Tibial nerve (tissue), 4 donors: ENCODE measurements at regions not wholly inside any gene's neighbourhood (a gene's known extent, or its start where the extent isn't known, plus 50 kb on each side); places are given as distances from the start of the nearest gene placed in this dataset.

Experiments used
- DNase-seq, 2 donors: peaks; one replicate each; pipeline ENCODE4 v3.0.0-alpha.2; 2019; ENCODE audit warnings: low spot score in 2 of 2
- H3K27ac ChIP-seq, 4 donors: fragments of 200-600 bp; sonication (generic) in 3 of 4; one replicate each; pipeline ENCODE4 v1.5.1; 2017 to 2019; ENCODE audit warnings: mild to moderate bottlenecking in 1 of 4
- H3K27me3 ChIP-seq, 2 donors: fragments of 200-600 bp; sonication (generic) in 1 of 2; one replicate each; pipeline versions ENCODE4 v1.5.1 to v1.6.0; 2017 to 2019
- H3K36me3 ChIP-seq, 3 donors: fragments of 200-600 bp; sonication (generic); one replicate each; pipeline ENCODE4 v1.5.1; 2018 to 2019
- H3K4me1 ChIP-seq, 4 donors: fragments of 200-600 bp; sonication (generic) in 3 of 4; one replicate each; pipeline ENCODE4 v1.5.1; 2017 to 2019
- H3K4me3 ChIP-seq, 4 donors: fragments of 200-600 bp; sonication (generic) in 3 of 4; one replicate each; pipeline ENCODE4 v1.5.1; 2017 to 2019; ENCODE audit warnings: mild to moderate bottlenecking in 1 of 4, moderate library complexity in 1 of 4
- H3K9me3 ChIP-seq, 4 donors: fragments of 200-600 bp; sonication (generic) in 3 of 4; one replicate each; pipeline ENCODE4 v1.5.1; 2017 to 2019
- CTCF ChIP-seq, 5 experiments: fragments of 200-600 bp in 3 of 5; fragments of 450-650 bp in 2 of 5; sonication (generic) in 3 of 5; IDR thresholded peaks; one replicate each; pipeline ENCODE4 v1.5.1; 2016 to 2019; ENCODE audit warnings: antibody characterized with exemption in 5 of 5, mild to moderate bottlenecking in 3 of 5, moderate library complexity in 2 of 5
- EP300 ChIP-seq, 2 donors: sonication (generic); formaldehyde crosslinking; IDR thresholded peaks; one replicate each; pipeline ENCODE4 v1.6.1; 2017; ENCODE audit warnings: antibody characterized with exemption in 2 of 2, mild to moderate bottlenecking in 1 of 2
- POLR2A ChIP-seq, 2 donors: fragments of 450-650 bp; IDR thresholded peaks; one replicate each; pipeline ENCODE4 v1.6.1; 2017; ENCODE audit warnings: antibody characterized with exemption in 2 of 2, mild to moderate bottlenecking in 2 of 2, moderate library complexity in 2 of 2
- WGBS, 2 donors: methylation state at CpG; one replicate each; pipeline ENCODE4 v1.1.5; 2018; 5-methylcytosine and 5-hydroxymethylcytosine counted together

DNA sequence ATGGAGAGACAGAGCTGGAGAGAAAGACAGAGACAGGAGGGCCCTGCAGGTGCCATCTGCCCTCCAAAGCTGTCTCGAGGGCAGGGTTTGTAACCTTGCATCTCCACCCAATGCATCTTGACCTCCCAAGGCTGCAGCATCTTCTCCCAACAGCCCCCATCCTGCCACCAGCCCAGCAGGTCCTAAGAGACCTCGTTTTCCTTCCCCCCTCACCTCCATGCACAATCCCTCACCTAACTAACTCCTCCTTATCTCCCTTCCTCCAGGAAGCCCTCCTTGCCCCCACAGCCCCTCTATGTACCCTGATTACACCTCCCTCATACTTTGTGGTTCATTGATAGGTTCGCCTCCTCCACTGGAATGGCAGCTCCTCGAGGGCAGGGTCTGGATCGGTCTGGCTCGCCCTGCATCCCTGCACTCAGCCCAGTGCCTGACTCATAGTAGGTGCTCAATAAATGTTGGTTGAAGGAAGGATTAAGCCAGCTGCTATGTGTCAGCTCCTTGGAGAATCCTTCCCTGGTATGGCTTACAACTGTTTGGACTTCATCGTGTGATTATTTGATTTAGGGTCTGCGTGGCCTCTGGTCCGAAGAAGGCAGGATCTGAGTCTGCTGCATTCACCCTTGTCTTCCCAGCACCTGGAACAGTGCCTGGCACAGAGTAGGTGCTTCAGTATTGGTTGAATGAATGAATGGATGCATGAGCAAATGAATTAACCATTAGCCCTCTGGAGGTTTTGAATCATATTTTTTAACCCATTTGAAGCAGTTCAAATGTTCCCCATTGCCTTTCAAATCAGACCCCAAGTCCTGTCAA, 105.6 kb upstream of the PTPN1 start:
- Histone ChIP-seq H3K4me3 (no peak overlapping the region), H3K27ac (peak overlapping the region in 1 of 4 donors; percentile 59), H3K36me3 (no peaks in the 10 kb centered on the region), H3K27me3 (no peaks in the 10 kb centered on the region), H3K9me3 (no peaks in the 10 kb centered on the region), H3K4me1 (peaks cover 0 to 36% (median 10%) of the 10 kb centered on the region in 4 donors)
- TF ChIP-seq CTCF (IDR thresholded peaks at IDR 0.05) (no peak), POLR2A (IDR thresholded peaks at IDR 0.05) (no peak), EP300 (IDR thresholded peaks at IDR 0.05) (no peak)
- no peak for DNase-seq
- WGBS, 2 donors: 85 to 89% methylated on average over 9 of the region's 9 CpGs

GRCh38 chr20:50405235-50405914, 104.8 kb upstream of the PTPN1 start:
- TF ChIP-seq POLR2A (IDR thresholded peaks at IDR 0.05): no peak
- TF ChIP-seq EP300 (IDR thresholded peaks at IDR 0.05): no peak
- TF ChIP-seq CTCF (IDR thresholded peaks at IDR 0.05): no peak
- no peak overlapping the region for H3K4me3 ChIP-seq
- H3K27me3 ChIP-seq: no peaks in the 10 kb centered on the region
- no peak for DNase-seq
- H3K36me3 ChIP-seq: no peaks in the 10 kb centered on the region
- H3K4me1 ChIP-seq: peaks cover 0 to 34% (median 9%) of the 10 kb centered on the region in 4 donors
- peak overlapping the region in 3 of 4 donors; percentile 10 to 47 (median 36) for H3K27ac ChIP-seq
- WGBS, 2 donors: 71 to 73% methylated on average over 9 to 10 of the region's 10 CpGs
- H3K9me3 ChIP-seq: peaks cover 0 to 4% (median 0%) of the 10 kb centered on the region in 4 donors

- Histone ChIP-seq H3K36me3 (no peaks in the 10 kb centered on the region), H3K4me1 (peaks cover 0 to 30% (median 9%) of the 10 kb centered on the region in 4 donors), H3K9me3 (peaks cover 0 to 8% (median 0%) of the 10 kb centered on the region in 4 donors), H3K4me3 (no peak overlapping the region), H3K27ac (peak overlapping the region in 1 of 4 donors; percentile 36), H3K27me3 (no peaks in the 10 kb centered on the region)
- TF ChIP-seq EP300 (IDR thresholded peaks at IDR 0.05) (no peak), POLR2A (IDR thresholded peaks at IDR 0.05) (no peak), CTCF (IDR thresholded peaks at IDR 0.05) (no peak)
- no peak for DNase-seq
- 83 to 86% methylated on average over 6 of the region's 6 CpGs for WGBS, 2 donors
These were observed 104.1 kb upstream of the PTPN1 start for GRCh38 chr20:50405915-50406609.

GRCh38 chr20:50406610-50407136, 103.5 kb upstream of the PTPN1 start:
- Histone ChIP-seq H3K9me3 (peaks cover 0 to 8% (median 0%) of the 10 kb centered on the region in 4 donors), H3K4me3 (no peak overlapping the region), H3K27me3 (no peaks in the 10 kb centered on the region), H3K36me3 (no peaks in the 10 kb centered on the region), H3K4me1 (peaks cover 0 to 30% (median 9%) of the 10 kb centered on the region in 4 donors), H3K27ac (no peak overlapping the region)
- no peak for TF ChIP-seq CTCF (IDR thresholded peaks at IDR 0.05)
- no peak for TF ChIP-seq POLR2A (IDR thresholded peaks at IDR 0.05)
- no peak for TF ChIP-seq EP300 (IDR thresholded peaks at IDR 0.05)
- WGBS, 2 donors: 89 to 90% methylated on average over 9 of the region's 9 CpGs
- no peak for DNase-seq
